Fibroblast of skin of left biceps (primary cell): ENCODE measurements at regions not wholly inside any gene's neighbourhood (a gene's known extent, or its start where the extent isn't known, plus 50 kb on each side); places are given as distances from the start of the nearest gene placed in this dataset.

ENCODE experiments used
- DNase-seq, 2 experiments: peaks; one replicate each; pipeline ENCODE4 v3.0.0-alpha.2; 2013; ENCODE audit warnings: low read depth in 2 of 2

DNA sequence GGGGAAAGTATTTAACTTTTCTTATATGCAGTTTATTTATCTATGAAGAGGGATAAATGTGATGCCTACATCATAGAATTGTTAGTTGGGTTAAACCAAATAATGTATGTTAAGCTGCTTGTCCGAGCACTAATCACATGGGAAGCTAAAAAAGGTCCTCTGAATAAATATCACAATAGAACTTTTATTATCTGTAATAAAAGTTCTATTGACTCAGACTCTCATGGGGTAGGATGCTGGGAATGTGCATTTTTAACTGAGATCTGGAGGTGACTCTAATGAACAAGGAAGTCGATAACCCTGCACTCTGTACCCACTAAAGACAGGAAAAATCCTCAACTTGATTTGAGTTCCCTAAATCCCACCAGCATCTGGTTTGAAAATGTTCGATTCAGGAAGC lies 205.9 kb upstream of the IL12B start:
- DNase-seq = no peak

DNA sequence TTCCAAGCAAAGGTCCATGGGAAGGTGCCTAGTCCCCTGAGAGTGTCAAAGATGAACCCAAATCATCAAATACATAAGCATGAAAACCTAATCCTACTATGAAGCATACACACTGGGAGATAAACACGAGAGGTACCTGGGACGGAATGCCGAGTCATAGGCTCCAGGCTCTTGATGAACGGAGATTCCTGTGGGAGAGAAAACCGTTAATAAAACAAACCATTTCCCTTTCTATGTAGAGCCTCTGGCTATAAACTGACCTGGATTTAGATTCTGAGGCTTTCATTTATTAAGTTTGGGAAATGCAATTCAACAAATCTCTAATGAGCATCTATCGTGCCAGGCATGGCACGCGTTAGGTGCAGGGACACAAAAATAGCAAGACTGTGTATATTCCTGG lies 206.4 kb upstream of the IL12B start:
- DNase-seq = no peak

DNA sequence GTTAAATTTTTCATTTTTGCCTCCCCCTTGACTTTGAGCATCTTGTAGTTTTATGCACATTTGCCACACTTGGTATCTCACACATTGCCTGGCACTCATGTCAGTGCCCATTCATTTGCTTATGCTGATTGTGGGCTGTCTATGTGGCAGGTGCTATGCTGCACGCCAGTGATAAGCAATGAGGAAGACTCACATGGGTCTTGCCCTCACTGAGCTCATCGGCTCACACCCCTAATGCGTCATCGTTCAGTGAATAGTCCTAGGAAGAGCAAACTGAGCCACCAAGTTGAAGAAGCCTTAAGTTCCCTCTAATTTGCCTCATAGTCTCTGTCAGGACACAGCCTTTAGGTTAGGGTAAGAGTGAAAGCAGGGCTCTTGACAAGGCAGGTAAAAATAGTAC lies 209.4 kb upstream of the IL12B start:
- no peak for DNase-seq

DNA sequence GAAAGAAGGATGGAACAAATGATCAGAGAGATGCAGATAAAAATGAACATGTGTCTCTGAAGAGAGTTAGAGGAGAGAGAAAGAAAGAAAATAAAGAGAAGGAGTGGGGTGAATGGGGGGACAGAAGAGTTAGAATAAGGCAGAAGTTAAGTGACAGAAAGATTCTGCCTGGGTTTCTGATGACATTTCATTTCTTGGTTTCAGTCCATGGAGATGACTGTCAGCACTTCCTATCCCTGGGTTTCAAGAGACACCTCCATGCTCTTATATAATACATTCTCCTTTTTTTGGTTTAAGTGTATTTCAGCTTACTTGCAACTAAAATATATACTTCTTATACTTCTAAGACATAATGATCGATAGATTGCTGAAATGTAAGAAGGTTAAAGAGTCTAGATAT lies 213.0 kb upstream of the IL12B start:
- DNase-seq = no peak

DNA sequence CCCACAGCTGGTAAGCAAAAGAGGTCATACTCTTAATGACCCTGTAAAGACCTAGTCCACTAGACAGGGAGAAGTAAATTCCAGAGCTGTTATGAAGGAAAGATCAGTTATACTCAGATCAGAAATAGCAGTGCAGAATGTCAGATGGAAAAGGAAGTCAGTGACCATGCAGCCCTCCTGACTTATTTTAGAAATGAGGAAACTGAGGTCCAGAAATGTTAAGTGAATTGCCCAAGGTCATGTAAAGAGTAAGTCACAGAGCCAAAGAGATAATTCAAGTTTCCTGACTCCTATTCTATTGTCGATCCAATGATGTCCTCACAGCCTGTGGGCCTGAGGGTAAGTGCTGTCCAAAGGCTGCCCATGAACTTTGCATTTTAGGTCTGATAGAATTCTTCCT lies 214.9 kb upstream of the IL12B start:
- no peak for DNase-seq

DNA sequence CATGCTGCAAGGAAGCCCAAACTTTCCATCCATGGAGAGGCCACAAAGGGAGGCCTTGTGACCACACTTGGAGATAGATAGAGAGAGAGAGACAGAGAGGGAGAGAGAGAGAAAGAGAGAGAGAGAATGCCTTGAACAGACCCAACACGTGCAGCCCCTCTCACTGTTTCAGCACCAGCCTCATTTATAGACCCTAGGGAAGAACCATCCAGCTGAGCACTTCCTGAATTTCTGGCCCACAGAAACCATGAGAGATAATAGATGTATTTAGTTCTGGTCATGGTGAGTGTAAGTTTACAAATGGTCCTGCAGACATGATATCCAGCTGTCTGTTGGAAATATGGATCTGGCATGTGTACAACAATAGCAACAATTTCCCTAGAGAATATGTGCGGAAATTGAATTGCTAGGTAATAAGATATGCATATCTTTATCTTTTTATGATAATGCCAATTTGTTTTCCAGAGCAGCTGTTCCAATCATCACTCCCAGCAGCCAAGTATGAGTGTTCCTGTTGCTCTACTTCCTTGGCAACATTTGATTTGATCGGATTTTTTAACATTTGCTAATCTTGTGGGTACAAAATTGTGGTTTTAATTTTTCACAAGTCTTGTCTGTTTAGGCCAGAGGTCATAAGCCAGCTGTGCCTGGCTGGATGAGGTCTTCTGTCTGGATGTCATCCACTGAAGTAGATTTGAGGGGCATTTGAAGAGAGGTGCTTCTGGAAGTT lies 217.3 kb upstream of the IL12B start:
- no peak for DNase-seq

DNA sequence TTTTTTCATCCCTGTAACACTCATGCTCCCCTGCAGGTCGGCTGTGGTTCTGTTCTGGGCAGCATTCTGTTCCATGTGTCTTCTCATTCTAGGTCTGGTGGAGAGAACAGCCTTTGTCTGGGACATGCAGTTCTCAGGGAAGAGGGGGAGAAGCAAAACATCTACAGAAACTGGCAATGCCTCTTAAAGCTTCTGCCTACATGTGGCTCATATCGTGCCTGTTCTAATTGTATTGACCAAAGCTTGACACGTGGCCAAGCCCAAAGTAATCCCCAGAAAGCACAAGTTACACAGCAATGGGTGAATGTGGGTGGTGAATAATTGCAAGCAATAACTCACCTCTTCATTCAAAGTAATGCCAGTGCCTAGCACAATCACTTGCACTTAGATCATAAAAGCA lies 218.2 kb upstream of the IL12B start:
- no peak for DNase-seq

DNA sequence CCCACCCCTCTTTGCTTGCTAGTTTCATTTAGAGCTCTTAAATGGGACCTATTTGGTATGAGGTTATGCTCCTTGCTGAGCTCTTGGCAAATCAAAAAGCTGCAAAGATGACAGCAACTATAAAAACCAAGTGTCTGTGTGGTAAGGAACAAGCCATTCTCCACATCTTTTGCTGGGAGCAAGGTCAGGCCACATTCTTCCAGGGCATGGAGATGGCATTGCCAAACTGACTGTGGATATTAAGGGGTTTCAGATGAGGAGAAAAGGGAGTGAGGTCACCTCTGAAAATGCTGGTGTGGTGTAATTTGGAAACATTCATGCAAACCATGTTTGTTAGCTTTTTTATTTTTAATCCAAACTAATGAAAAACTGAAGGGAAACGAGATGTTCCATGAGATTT lies 218.8 kb upstream of the IL12B start:
- DNase-seq = no peak

DNA sequence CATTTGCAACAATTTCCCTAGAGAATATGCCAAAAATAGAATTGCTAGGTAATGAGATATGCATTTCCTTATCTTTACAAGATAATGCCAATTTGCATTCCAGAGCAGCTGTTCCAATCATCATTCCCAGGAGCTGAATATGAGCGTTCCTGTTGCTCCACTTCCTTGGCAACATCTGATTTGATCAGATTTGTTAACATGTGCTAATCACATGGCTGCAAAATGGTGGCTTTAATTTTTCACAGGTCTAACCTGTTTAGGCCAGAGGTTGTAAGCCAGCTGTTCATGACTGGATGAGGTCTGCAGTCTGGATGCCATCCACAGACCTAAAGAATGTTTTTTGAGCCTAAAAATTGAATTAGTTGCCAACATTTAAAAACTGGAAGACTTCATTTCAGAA lies 220.7 kb upstream of the IL12B start:
- no peak for DNase-seq

DNA sequence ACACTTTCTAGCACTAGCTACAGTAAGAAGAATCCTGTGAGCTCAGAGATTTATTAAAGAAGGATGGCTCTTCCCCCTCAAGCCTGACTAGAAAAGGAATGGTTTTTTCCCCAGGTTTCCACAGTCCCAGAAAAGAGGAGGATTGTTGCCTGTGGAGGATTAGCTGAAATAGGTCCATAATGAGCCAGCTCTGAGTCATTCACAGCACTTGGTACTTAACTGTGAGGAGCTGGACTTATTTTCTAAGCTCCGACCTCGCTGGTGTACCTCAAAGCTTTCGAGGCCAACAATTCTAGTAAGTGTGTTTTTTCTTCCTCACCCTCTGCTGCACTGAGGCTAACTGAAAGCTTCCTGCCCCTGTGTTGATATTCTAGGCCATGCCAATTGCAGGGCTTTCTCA lies 222.5 kb upstream of the IL12B start:
- DNase-seq = peak; percentile 19 to 22

DNA sequence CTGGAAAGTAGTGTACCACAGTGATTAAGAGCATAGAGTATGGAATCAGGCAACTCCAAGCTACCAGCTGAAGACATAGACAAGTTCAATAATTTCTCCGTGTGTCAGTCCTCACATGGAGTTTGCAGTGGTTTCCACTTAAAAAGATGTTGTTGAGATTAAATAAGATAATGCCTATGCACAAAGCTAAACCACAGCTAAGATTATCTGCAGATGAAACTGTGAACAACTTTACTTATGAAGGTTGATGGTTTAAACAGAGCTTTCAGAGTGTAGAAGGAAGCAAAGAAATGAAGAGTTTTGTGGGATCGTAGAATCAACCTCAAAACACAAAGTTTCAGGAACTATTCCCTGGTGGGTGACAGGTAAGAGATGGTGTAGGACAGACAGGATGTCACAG lies 223.5 kb upstream of the IL12B start:
- DNase-seq = no peak

DNA sequence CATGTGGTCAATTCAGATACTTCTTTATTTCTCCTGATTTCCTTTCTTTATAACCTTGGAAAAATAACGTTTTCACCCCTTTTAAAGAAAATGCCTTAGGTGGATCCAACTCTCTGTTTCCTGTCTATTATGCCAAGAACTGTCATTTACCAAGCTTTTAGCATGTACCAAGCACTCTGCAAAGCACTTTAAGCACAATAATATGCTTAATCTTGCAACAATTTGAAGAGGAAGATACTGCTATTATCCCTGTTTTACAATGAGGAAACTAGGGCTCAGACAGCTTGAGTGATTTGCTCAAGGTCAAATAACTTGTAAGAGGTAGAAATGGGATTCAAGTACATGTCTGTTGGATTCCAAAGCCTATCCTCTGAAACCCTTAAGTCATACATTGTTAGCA lies 224.8 kb upstream of the IL12B start:
- no peak for DNase-seq

DNA sequence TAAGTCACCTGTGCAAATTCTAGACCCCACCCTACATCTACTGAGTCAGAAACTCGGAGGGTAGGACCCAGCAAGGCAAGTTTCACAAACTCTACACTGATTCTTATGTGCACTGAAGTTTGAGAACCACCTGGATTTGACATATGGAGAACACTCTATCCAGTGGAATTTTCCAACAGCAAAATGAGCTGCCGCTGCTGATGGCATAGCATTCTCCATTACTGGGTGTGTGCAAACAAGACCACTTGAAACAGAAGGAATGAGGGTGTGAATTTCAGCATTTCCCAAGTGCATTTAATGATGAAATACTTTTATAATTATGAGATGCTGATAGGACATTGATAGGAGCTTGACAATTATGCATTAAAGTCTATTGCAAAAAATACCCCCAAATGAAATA lies 229.1 kb upstream of the IL12B start:
- DNase-seq = no peak

DNA sequence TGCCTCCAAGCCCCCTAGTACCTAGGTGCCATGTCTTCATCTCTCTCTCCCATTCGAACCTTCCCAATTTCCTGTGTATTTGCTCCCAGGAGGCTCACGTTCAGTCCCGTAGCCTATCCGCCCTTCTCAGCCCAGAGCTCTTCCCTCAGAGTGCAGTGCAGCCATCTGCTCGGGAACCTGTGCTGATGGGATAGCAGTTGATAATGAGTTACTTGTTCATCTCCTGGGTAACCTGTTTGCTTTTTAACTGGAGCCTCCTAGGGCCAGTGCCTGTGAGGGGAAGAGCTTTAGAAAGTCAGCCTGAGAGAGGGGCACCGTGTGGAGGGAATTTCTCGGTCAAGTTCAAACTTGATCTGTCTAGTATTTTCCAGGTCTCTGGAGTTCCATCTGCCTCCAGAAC lies 229.8 kb upstream of the IL12B start:
- DNase-seq = no peak

DNA sequence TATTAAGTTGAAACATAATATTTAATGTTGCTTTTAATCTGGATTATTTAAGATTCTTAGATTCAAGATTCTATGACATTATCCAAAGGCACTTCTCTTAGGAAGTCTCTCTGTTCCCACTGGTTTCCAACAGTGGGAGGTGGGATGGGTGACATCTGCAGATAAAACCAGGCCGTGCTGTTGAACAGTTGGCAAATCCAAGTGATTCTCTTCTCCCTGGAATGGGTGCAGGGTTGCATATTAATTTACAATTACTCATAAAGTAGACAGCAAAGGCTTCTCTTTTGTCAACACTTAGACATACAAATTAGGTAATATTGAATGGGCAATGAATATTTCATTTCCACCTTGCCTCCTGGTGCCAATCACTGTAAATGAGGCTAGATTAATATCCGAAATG lies 233.7 kb upstream of the IL12B start:
- DNase-seq = no peak

DNA sequence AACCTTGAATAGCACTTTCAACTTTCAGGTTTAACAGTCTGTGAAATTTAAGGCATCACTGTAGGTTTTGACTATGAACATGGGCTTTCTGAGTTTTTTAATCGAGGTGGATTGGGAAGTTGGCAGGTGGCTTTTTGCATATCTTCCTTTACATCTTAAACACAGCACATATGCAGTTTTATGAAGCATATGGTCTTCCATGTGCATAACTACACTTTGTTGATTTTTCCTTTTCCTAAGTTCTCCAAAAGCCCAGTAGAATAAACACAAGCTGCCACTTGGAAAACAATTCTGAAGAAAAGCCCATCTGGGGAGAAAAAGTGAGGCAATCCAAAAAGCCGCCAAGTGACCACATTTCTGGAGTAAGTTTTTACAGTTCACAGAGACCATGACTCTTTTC lies 236.5 kb upstream of the IL12B start:
- no peak for DNase-seq

DNA sequence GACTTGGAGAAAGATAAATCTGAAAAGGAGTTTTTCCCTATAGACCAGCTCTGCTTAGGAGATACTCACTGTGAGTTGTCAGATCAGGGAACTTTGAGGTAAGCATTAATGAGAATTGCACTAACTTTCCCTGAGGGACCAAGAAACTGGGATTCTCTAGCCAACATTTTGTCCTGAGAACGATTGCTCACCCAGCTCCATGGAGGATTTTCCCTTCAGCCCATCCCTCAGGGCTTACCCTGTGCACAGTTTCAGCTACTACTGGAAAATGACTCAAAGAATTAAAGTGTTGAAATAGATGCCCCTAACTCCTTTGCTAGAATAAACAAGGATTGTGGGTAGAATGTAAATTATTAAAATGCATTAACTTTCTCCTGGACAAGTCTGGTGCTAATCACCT lies 237.2 kb upstream of the IL12B start:
- DNase-seq = no peak

DNA sequence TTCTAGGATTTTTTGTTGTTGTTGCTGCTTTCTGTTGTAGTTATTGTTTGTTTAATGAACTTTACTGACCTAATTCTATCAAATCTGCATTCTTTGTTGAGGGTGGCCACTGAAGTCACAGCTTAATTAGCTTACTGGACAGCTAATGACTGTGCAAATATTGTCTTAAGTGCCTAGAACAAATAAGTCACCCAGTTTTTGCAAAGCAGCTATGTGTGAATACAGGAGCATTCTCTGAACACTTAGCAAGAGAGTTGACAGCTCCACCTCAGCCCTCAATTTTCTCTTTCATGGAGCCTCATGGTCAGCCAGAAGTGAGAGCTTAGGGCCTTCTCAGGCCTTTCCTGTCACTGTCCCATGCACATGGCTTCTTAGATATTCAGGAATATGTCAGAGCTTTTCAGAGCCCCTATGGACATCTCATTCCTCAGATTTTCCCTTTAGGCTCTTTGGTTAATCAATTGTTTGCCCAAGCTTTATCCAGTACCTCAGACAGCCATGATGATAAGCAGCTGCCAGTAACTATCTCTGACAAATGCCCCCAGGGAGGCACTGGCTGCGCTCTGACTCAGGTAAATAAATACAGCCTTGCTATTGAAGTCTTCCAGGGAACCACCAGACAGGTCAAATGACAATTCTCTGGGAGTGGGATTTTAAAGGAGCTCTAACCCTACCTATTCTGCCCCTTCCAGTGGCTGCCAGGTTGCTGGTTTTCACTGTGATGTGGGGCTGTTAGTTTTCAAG lies 241.4 kb upstream of the IL12B start:
- no peak for DNase-seq

DNA sequence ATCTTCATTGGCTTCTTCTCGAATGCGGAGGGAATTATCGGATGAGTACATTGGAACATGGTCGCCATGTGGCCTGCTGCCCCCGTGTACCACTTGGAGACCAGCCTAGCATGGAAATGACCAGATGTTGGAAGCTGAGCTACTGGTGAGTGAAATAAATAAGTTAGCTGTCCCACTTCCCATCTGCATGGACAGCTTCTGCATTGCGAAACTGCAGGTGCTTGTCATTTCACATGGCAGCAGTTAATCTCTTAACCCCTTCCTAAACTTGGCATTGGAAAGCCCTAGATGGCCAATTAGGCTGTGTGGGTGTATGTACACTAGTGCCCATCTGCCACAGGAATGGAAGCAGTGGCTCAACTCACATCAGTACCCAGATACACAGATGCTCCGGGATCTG lies 246.6 kb upstream of the IL12B start:
- DNase-seq = no peak

DNA sequence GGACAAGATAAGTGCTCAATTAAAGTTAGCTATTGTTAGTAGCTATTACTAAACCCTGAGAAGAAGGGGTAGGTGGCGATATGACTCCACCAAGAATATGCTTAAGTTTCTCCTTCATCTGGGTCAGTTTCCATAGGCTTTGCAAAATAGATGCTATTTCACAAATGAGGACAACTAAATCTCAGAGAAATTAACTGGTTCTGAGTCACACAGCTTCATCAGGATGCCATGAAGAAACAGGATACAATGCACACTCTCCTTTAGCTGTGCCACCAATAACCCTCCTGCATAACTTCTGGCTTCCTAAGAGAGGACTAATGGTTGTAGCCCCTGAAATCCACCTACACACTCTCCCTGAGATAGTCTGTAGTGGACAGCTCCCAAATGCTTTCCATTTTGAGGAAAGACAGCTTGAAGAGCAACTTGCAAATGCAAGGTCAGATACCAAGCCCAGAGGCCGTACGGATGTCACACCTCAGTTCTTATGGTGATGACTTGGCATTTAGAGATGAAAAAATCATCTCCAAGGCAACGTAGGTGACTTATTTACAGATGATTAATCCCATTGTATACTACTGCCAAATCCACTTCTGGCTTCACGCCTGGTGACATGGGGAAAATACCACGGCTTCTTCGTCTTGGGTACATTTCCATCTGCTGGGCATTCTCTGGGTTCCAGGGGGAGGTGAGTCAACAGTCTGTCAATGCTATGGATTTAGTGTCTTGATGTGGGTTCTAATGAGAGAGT lies 251.4 kb upstream of the IL12B start:
- DNase-seq = peak; percentile 64 to 67

DNA sequence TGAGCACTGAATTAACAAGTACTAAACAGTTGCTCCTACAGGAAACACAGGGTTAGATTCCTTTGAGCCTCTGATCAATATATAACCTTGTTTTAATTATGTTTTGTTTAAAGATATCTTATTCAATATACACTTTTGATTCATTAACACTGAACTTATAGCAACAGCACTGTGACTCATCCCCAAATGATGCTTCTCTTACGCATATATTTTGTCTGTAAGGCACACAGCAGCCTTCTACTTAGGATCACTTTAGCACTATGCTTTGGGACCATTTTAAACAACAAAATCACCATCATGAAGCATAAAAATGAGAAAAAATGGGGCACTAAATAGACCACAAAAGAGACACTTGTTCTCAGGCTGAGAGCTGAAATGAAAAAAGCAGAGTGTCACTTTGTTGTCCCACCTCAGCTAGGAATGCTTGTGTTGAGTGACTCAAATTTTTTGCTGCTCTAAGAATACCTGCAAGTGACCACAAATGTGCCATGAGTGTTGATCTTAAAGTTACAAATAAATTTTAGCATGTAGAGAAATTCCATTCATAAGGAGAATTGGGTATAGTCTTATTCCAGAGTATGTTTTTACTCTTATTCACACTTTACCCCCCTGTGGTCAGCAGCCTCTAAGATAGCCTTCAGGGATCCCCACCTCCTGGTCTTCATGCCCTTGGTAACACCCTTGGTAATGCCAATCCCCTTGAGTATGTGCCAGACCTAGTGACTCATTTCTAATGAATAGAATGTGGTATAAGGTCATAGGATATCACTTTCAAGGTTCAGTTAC lies 252.7 kb upstream of the IL12B start:
- DNase-seq = peak; percentile 17 to 25

DNA sequence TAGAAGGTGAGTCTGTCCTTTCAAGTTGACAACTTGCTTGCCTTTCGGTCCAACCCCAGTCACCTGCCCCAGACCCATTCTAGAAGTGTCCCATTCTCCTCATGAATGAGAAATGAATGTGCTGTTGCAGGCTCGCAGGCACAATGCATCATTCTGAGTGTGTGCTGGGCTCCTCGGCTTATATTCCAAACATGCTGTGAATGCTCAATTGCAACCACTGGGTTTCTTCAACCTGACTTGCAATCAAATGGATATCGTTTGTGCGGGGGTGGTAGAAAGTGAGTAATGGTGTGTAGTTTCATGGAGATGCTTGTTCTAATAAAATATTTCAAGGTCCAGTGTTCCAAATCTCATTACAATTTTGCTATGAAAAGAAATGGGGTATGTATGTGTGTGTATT lies 256.6 kb upstream of the IL12B start:
- DNase-seq = no peak
